HL-60 (cell line): ENCODE measurements at regions not wholly inside any gene's neighbourhood (a gene's known extent, or its start where the extent isn't known, plus 50 kb on each side); places are given as distances from the start of the nearest gene placed in this dataset.

ENCODE experiments used
- DNase-seq, 2 experiments: peaks; one replicate each; pipeline ENCODE4 v3.0.0-alpha.2; 2010 to 2020; ENCODE audit warnings: low read depth in 1 of 2, low spot score in 1 of 2
- H3K27ac ChIP-seq: fragments of 250-450 bp; sonication (Bioruptor Pico); replicated peaks from 2 replicates; pipeline ENCODE4 v1.5.1; 2020; ENCODE audit warnings: mild to moderate bottlenecking, moderate library complexity
- H3K27me3 ChIP-seq: fragments of 250-450 bp; sonication (Bioruptor Pico); 2 replicates; pipeline ENCODE4 v1.5.1; 2021; ENCODE audit warnings: mild to moderate bottlenecking, moderate library complexity; ENCODE audit not compliant: insufficient read depth, poor library complexity, severe bottlenecking
- H3K4me3 ChIP-seq: replicated peaks from 2 replicates; pipeline ENCODE4 v1.5.1; 2011; ENCODE audit warnings: mild to moderate bottlenecking, control low read depth, low read length; ENCODE audit not compliant: insufficient read depth
- GABPA ChIP-seq: IDR thresholded peaks from 2 replicates; pipeline ENCODE4 v1.6.1; 2012; ENCODE audit warnings: low read depth
- POLR2AphosphoS5 ChIP-seq: IDR thresholded peaks from 2 replicates; pipeline ENCODE4 v1.6.1; 2012; ENCODE audit warnings: low read depth
- REST ChIP-seq: IDR thresholded peaks from 2 replicates; pipeline ENCODE4 v1.6.1; 2012; ENCODE audit warnings: low read depth; ENCODE audit not compliant: insufficient replicate concordance
- SPI1 ChIP-seq: IDR thresholded peaks from 2 replicates; pipeline ENCODE4 v1.6.1; 2012; ENCODE audit warnings: low read depth, mild to moderate bottlenecking, borderline replicate concordance
- TF ChIP-seq, protein P1 (sequence below): IDR thresholded peaks from one replicate; pipeline ENCODE4 v1.5.1; 2011; ENCODE audit warnings: low read length, control low read depth, inconsistent platforms; ENCODE audit not compliant: insufficient read depth

DNA sequence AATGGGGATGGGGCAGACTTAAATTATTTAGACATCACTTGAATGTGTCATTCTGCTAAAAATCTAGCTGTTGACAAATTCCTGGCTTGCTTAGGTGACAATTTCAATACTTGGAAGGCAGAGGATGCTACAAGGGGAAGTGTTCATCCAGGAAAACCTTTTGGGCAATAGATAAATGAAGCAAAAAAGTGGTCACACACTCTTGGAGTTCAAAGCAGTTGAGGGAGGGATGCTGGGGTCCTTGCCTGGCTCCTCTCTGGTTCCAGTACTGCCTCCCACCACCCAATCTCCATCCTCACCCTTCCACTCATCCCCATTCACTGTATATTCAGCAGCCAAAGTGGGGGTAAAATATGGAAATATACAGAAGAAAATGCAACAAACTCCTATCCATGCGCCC, 52.6 kb upstream of the FRMD4B start:
- no peak for DNase-seq
- H3K27ac ChIP-seq, result no peak overlapping the region
- no peaks in the 10 kb centered on the region for H3K27me3 ChIP-seq
- H3K4me3 ChIP-seq, result no peak overlapping the region
- TF ChIP-seq, protein P1, sequence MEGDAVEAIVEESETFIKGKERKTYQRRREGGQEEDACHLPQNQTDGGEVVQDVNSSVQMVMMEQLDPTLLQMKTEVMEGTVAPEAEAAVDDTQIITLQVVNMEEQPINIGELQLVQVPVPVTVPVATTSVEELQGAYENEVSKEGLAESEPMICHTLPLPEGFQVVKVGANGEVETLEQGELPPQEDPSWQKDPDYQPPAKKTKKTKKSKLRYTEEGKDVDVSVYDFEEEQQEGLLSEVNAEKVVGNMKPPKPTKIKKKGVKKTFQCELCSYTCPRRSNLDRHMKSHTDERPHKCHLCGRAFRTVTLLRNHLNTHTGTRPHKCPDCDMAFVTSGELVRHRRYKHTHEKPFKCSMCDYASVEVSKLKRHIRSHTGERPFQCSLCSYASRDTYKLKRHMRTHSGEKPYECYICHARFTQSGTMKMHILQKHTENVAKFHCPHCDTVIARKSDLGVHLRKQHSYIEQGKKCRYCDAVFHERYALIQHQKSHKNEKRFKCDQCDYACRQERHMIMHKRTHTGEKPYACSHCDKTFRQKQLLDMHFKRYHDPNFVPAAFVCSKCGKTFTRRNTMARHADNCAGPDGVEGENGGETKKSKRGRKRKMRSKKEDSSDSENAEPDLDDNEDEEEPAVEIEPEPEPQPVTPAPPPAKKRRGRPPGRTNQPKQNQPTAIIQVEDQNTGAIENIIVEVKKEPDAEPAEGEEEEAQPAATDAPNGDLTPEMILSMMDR, result no peak
- TF ChIP-seq GABPA, result no peak
- no peak for TF ChIP-seq POLR2AphosphoS5
- no peak for TF ChIP-seq REST
- no peak for TF ChIP-seq SPI1

- H3K27ac ChIP-seq, result no peak overlapping the region
- no peak overlapping the region for H3K4me3 ChIP-seq
- H3K27me3 ChIP-seq, result no peaks in the 10 kb centered on the region
- no peak for DNase-seq
- TF ChIP-seq SPI1 (no peak), REST (no peak), GABPA (no peak), POLR2AphosphoS5 (no peak)
- TF ChIP-seq, protein P1, result no peak
These were observed 49.7 kb upstream of the FRMD4B start for GRCh38 chr3:69435274-69436265.
